Activated CD4-positive, alpha-beta memory T cell treated with anti-CD3 and anti-CD28 coated beads for 36 hours (primary cell): ENCODE measurements at regions not wholly inside any gene's neighbourhood (a gene's known extent, or its start where the extent isn't known, plus 50 kb on each side); places are given as distances from the start of the nearest gene placed in this dataset.

Experiments
- CTCF ChIA-PET: fragments of 350-600 bp; sonication (Branson Sonifier 250); formaldehyde crosslinking; loops from one replicate; lab custom pipeline; 2021; ENCODE audit warnings: antibody characterized with exemption, inconsistent platforms; lab: Charles Lee
- POLR2A ChIA-PET: fragments of 350-600 bp; sonication (Branson Sonifier 250); formaldehyde crosslinking; loops from one replicate; lab custom pipeline; 2021; ENCODE audit warnings: antibody characterized with exemption; lab: Charles Lee
- DNase-seq: peaks from one replicate; pipeline ENCODE4 v3.0.0-alpha.2; 2020
- H3K27ac Mint-ChIP-seq: one replicate; pipeline ENCODE4 v1.8.0; 2021; ENCODE audit warnings: mixed read lengths
- H3K27me3 Mint-ChIP-seq: one replicate; pipeline ENCODE4 v1.8.0; 2021; ENCODE audit warnings: mixed read lengths
- H3K36me3 Mint-ChIP-seq: one replicate; pipeline ENCODE4 v1.8.0; 2021; ENCODE audit warnings: mixed read lengths
- H3K4me1 Mint-ChIP-seq: one replicate; pipeline ENCODE4 v1.8.0; 2021; ENCODE audit warnings: low read depth, mixed read lengths
- H3K4me3 Mint-ChIP-seq: one replicate; pipeline ENCODE4 v1.8.0; 2021; ENCODE audit warnings: mild to moderate bottlenecking, mixed read lengths
- H3K9me3 Mint-ChIP-seq: one replicate; pipeline ENCODE4 v1.8.0; 2021; ENCODE audit warnings: mixed read lengths
- intact Hi-C: fragments of 100-400 bp; cut with micrococcal nuclease; formaldehyde crosslinking; loops from one replicate; pipeline ENCODE4 v1.15.1; 2023

DNA sequence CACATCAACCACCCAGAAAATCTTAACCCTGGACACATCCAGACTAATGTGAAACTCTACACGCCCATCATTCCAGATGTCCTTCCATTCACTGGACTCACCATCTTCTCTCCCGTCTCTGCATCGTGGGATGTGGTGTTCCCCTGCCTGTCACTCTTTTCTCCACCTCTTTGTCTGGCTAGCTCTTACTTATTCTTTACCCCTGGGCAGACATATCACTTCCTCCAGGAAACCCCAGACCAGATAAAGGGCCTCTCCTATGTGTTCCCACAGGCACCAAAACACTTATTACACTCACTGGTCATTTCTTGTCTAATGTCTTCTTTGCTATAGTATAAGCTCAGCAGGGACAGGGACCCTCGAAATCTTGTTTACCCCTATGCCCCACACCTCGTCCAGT lies 109.3 kb upstream of the IPO5 start:
- Mint-ChIP-seq H3K27ac (no peak overlapping the region), H3K36me3 (no peaks in the 10 kb centered on the region), H3K4me1 (no peaks in the 10 kb centered on the region), H3K9me3 (no peaks in the 10 kb centered on the region), H3K27me3 (peaks cover 21% of the 10 kb centered on the region), H3K4me3 (no peak overlapping the region)
- POLR2A ChIA-PET = interaction anchor here (0.7 kb wide), 1 partner anchor 102 kb away, joined by 3 read pairs; no protein-coding TSS in a partner anchor
- DNase-seq = no peak
- intact Hi-C loops = no loop called here
- CTCF ChIA-PET = no interaction called here

DNA sequence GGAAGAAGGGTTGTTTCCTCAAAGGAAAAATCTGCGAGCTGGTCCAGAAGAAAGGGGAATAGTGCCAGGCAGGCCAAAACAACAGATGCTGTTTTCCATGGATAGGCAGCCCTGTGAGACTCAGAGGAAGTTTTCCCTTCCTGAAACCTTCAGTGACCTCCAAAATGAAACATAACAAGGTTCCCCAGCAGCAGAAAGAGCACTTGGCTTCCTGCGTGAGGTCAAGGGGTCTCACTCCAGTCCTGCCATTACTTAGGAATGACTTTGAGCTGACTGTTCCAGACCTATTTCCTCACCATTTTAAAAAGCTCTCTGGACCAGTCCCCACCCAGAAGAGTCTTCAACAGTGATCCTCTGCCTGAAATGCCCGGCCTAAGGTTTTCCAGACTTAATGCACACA lies 104.6 kb upstream of the IPO5 start:
- ChIA-PET POLR2A (no interaction called here), CTCF (no interaction called here)
- intact Hi-C loops = no loop called here

DNA sequence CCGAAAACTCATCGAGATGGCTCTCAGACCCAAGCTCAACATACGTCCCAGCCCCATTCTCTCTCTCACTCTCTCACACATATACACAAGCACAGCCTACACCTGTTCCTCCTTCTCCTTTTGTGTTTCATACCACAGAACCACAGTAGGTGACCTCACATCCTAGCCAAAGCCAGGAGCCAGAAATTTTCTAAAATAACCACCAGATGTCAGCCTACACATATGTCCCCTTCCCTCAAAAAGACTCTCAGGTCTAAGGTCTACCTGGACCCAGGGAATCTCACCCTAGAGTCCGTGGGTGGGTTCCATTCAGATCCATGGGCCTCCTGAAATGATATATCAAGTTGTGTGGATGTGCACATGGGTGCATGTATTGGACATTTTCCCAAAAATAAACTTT lies 104.2 kb upstream of the IPO5 start:
- intact Hi-C loops = no loop called here
- Mint-ChIP-seq H3K27me3 (peaks cover 16% of the 10 kb centered on the region), H3K4me3 (no peak overlapping the region), H3K4me1 (no peaks in the 10 kb centered on the region), H3K27ac (no peak overlapping the region), H3K9me3 (no peaks in the 10 kb centered on the region), H3K36me3 (no peaks in the 10 kb centered on the region)
- ChIA-PET CTCF (no interaction called here), POLR2A (no interaction called here)
- DNase-seq = no peak

More for the DNA sequence above, 104.6 kb upstream of the IPO5 start:
- H3K27ac Mint-ChIP-seq = no peak overlapping the region
- H3K27me3 Mint-ChIP-seq = peaks cover 20% of the 10 kb centered on the region
- no peak overlapping the region for H3K4me3 Mint-ChIP-seq
- no peak for DNase-seq
- H3K36me3 Mint-ChIP-seq = no peaks in the 10 kb centered on the region
- no peaks in the 10 kb centered on the region for H3K9me3 Mint-ChIP-seq
- no peaks in the 10 kb centered on the region for H3K4me1 Mint-ChIP-seq

DNA sequence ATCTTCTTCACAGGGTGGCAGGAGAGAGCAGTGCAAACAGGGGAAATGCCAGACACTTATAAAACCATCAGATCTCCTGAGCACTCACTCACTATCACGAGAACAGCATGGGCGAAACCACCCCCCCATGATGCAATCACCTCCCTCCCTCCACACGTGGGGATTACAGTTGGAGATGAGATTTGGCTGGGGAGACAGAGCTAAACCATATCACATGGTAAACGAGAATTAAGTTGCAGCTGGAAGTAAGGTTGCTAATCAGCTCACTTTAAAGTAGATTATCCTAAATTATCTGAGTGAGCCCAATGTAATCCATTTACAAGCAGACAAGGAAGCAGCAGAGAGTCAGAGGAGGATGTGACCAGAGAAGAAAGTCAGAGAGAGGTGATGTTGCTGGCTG lies 102.2 kb upstream of the IPO5 start:
- intact Hi-C loops = loop anchor here (10.0 kb wide), 3 partner anchors 124 to 994 kb away; no protein-coding TSS in a partner anchor
- Mint-ChIP-seq H3K27me3 (peaks cover 12% of the 10 kb centered on the region), H3K9me3 (no peaks in the 10 kb centered on the region), H3K4me3 (no peak overlapping the region), H3K27ac (no peak overlapping the region), H3K36me3 (no peaks in the 10 kb centered on the region), H3K4me1 (no peaks in the 10 kb centered on the region)
- no peak for DNase-seq
- ChIA-PET POLR2A (no interaction called here), CTCF (no interaction called here)

- intact Hi-C loops = loop anchor here (10.0 kb wide), 3 partner anchors 122 to 992 kb away; no protein-coding TSS in a partner anchor
- no peaks in the 10 kb centered on the region for H3K4me1 Mint-ChIP-seq
These were observed 101.1 kb upstream of the IPO5 start for GRCh38 chr13:97852181-97852874.

GRCh38 chr13:97853550-97853949 lies 99.9 kb upstream of the IPO5 start:
- no peaks in the 10 kb centered on the region for H3K4me1 Mint-ChIP-seq
- ChIA-PET CTCF (no interaction called here), POLR2A (no interaction called here)
- no peak overlapping the region for H3K4me3 Mint-ChIP-seq
- H3K36me3 Mint-ChIP-seq = no peaks in the 10 kb centered on the region
- H3K27me3 Mint-ChIP-seq = peaks cover 12% of the 10 kb centered on the region
- DNase-seq = no peak
- no peak overlapping the region for H3K27ac Mint-ChIP-seq
- intact Hi-C loops = loop anchor here (10.0 kb wide), 3 partner anchors 121 to 991 kb away; no protein-coding TSS in a partner anchor
- H3K9me3 Mint-ChIP-seq = no peaks in the 10 kb centered on the region

More at GRCh38 chr13:97852181-97852874, 101.1 kb upstream of the IPO5 start:
- Mint-ChIP-seq H3K9me3 (no peaks in the 10 kb centered on the region), H3K27ac (no peak overlapping the region), H3K36me3 (no peaks in the 10 kb centered on the region), H3K27me3 (peaks cover 12% of the 10 kb centered on the region), H3K4me3 (no peak overlapping the region)
- DNase-seq = no peak
- ChIA-PET POLR2A (no interaction called here), CTCF (no interaction called here)

DNA sequence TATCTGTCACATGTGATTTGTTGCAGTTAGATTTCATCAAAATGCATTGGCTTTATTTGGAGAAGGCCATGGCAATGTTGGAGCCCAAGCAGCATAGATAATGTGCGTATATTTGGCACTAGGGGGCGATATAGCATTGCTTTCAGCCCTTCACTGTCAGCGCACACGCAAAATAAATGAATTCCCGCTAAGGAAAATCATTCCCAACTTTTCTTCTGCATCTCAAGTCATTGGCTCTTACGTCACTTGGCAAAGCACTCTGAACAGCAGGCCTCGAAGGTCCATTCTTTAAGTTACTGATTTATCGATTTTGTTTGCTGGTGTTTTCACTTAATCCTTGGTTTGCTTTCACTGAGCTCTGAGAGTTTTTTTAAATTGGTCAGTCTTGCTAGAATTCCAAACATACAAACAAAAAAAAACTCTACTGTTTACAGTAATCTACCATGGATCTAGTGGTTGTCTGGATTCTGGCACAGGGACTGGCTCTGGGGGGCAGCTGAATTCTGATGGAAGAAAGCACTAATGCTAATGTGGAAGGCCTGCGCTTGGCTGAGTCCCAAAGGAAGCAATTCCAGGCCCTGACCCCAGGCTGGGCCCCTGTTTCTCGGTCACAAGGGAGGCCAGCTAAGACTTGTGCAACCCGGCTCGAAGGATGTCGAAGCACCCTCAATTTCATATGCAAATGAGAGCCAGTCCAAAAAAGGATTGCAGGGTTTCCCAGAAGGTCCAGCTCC lies 97.7 kb upstream of the IPO5 start:
- intact Hi-C loops = loop anchor here (5.0 to 10.0 kb wide), 4 partner anchors 119 to 989 kb away; no protein-coding TSS in a partner anchor
- no peaks in the 10 kb centered on the region for H3K4me1 Mint-ChIP-seq
- CTCF ChIA-PET = interaction anchor here (0.6 to 3.2 kb wide), 28 partner anchors 9 to 1590 kb away, joined by 3 to 17 read pairs (median 3); no protein-coding TSS in a partner anchor

DNA sequence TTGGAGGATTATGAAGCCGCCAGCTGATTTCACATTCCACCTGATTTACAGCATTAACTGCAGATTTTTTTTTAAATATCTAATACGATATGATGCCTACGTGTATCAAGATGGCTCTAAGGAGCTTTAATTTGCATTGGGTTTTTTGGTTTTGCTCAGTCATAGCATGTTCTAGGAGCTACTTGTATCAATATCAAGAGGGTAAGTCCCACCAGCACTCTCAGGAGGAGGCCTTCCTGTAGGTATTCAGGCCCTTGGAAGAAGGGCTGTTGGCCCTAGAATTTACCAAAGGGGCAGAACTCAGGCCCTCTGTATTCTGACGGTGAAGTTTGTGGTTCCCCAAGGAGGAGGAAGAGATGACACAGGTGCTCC lies 97.2 kb upstream of the IPO5 start:
- no peak overlapping the region for H3K4me3 Mint-ChIP-seq
- no peak overlapping the region for H3K27ac Mint-ChIP-seq
- ChIA-PET CTCF (interaction anchor here (0.6 to 3.2 kb wide), 27 partner anchors 9 to 987 kb away, joined by 3 to 17 read pairs (median 3); no protein-coding TSS in a partner anchor), POLR2A (no interaction called here)
- DNase-seq = no peak
- H3K9me3 Mint-ChIP-seq = no peaks in the 10 kb centered on the region
- peaks cover 3% of the 10 kb centered on the region for H3K27me3 Mint-ChIP-seq
- intact Hi-C loops = loop anchor here (5.0 to 10.0 kb wide), 4 partner anchors 119 to 989 kb away; no protein-coding TSS in a partner anchor
- H3K4me1 Mint-ChIP-seq = no peaks in the 10 kb centered on the region
- no peaks in the 10 kb centered on the region for H3K36me3 Mint-ChIP-seq

More for the DNA sequence above, 97.7 kb upstream of the IPO5 start:
- Mint-ChIP-seq H3K4me3 (no peak overlapping the region), H3K9me3 (no peaks in the 10 kb centered on the region), H3K36me3 (no peaks in the 10 kb centered on the region), H3K27me3 (peaks cover 3% of the 10 kb centered on the region), H3K27ac (no peak overlapping the region)
- POLR2A ChIA-PET = no interaction called here
- DNase-seq = peak; percentile 22

DNA sequence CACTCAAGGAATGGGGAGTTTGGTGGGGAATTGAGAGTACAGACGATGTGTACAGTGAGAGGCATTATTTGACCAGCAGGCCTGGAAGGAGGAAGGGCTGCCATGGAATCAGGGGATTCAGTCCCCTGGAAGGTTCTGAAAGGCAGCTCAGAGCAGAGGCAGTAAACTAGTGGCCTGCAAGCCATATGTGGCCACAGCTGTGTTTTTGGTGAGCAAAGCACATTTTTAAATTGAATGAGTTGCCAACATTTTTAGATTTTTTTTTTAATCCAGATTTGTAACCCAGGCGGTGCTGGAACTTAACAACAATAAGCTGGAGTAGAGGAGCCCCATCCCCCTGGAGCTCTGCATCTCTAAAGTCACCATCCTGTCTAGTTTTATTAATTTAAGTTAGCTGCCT lies 95.3 kb upstream of the IPO5 start:
- intact Hi-C loops = loop anchor here (5.0 to 10.0 kb wide), 4 partner anchors 117 to 987 kb away; no protein-coding TSS in a partner anchor
- no peaks in the 10 kb centered on the region for H3K4me1 Mint-ChIP-seq
- no peak for DNase-seq
- ChIA-PET CTCF (interaction anchor here (3.2 kb wide), 1 partner anchor 54 kb away, joined by 17 read pairs; no protein-coding TSS in a partner anchor), POLR2A (interaction anchor here (0.6 kb wide), 1 partner anchor 520 kb away, joined by 3 read pairs; no protein-coding TSS in a partner anchor)
- H3K27ac Mint-ChIP-seq = no peak overlapping the region
- H3K4me3 Mint-ChIP-seq = no peak overlapping the region
- peaks cover 4% of the 10 kb centered on the region for H3K27me3 Mint-ChIP-seq
- H3K9me3 Mint-ChIP-seq = no peaks in the 10 kb centered on the region
- H3K36me3 Mint-ChIP-seq = no peaks in the 10 kb centered on the region

DNA sequence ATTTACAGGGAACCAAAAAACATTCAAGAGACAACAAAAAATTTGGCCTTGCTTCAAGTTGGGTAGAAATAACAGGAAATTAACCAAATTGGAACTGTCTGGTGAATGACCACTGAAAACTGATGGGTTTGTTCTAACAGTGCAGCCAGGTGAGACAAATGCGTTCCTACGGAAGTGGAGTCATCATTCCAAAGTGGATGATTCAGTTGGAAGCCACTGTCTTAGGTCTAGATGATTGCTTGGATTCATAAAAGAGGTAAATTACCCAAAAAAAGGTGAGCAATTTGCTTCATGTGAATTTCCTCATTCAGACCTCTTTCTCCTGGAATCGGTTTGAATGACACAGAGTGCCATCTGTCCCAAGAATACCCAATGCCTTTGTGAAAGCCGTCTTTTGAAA lies 87.1 kb upstream of the IPO5 start:
- Mint-ChIP-seq H3K27me3 (peaks cover 1% of the 10 kb centered on the region), H3K4me3 (no peak overlapping the region), H3K27ac (no peak overlapping the region), H3K9me3 (no peaks in the 10 kb centered on the region), H3K4me1 (no peaks in the 10 kb centered on the region), H3K36me3 (no peaks in the 10 kb centered on the region)
- CTCF ChIA-PET = interaction anchor here (2.2 kb wide), 1 partner anchor 10 kb away, joined by 14 read pairs; no protein-coding TSS in a partner anchor
- intact Hi-C loops = no loop called here
- POLR2A ChIA-PET = no interaction called here
- DNase-seq = no peak

GRCh38 chr13:97866751-97867150 lies 86.7 kb upstream of the IPO5 start:
- CTCF ChIA-PET = interaction anchor here (0.5 to 2.2 kb wide), 2 partner anchors 10 to 471 kb away, joined by 3 to 14 read pairs; no protein-coding TSS in a partner anchor
- H3K27ac Mint-ChIP-seq = no peak overlapping the region
- H3K4me1 Mint-ChIP-seq = no peaks in the 10 kb centered on the region

GRCh38 chr13:97873398-97873797 lies 80.1 kb upstream of the IPO5 start:
- H3K4me1 Mint-ChIP-seq = no peaks in the 10 kb centered on the region
- H3K9me3 Mint-ChIP-seq = no peaks in the 10 kb centered on the region
- intact Hi-C loops = no loop called here
- no peak overlapping the region for H3K4me3 Mint-ChIP-seq
- H3K27ac Mint-ChIP-seq = no peak overlapping the region
- H3K36me3 Mint-ChIP-seq = no peaks in the 10 kb centered on the region
- POLR2A ChIA-PET = no interaction called here
- CTCF ChIA-PET = no interaction called here
- no peak for DNase-seq
- H3K27me3 Mint-ChIP-seq = peaks cover 11% of the 10 kb centered on the region

More at GRCh38 chr13:97866751-97867150, 86.7 kb upstream of the IPO5 start:
- H3K27me3 Mint-ChIP-seq = peaks cover 1% of the 10 kb centered on the region
- POLR2A ChIA-PET = no interaction called here
- DNase-seq = no peak
- intact Hi-C loops = no loop called here
- H3K9me3 Mint-ChIP-seq = no peaks in the 10 kb centered on the region
- no peak overlapping the region for H3K4me3 Mint-ChIP-seq
- no peaks in the 10 kb centered on the region for H3K36me3 Mint-ChIP-seq
